ENCODE measurements at regions not wholly inside any gene's neighbourhood (a gene's known extent, or its start where the extent isn't known, plus 50 kb on each side); places are given as distances from the start of the nearest gene placed in this dataset.

- TF ChIP-seq EZH2phosphoT487 (IDR thresholded peaks at IDR 0.05; ENCODE audit: insufficient read depth, low read depth) (no peak), EZH2 (IDR thresholded peaks at IDR 0.05; ENCODE audit: insufficient read depth, poor library complexity, severe bottlenecking) (no peak)
Measured at GRCh38 chr6:78670802-78671201, 196.5 kb upstream of the IRAK1BP1 start.
